Activated CD4-positive, alpha-beta T cell treated with anti-CD3 and anti-CD28 coated beads, Interleukin-2, amount 10 ng/mL, durations not matched to agents 24 days and 14 days (primary cell): ENCODE measurements at regions not wholly inside any gene's neighbourhood (a gene's known extent, or its start where the extent isn't known, plus 50 kb on each side); places are given as distances from the start of the nearest gene placed in this dataset.

Experiments
- DNase-seq: peaks from one replicate; pipeline ENCODE4 v3.0.0; 2022
- H3K27ac Mint-ChIP-seq: one replicate; pipeline ENCODE4 v1.8.0; 2022; ENCODE audit warnings: mild to moderate bottlenecking, mixed read lengths
- H3K27me3 Mint-ChIP-seq: one replicate; pipeline ENCODE4 v1.8.0; 2022; ENCODE audit warnings: mixed read lengths
- H3K36me3 Mint-ChIP-seq: one replicate; pipeline ENCODE4 v1.8.0; 2022; ENCODE audit warnings: low read depth, mild to moderate bottlenecking, mixed read lengths
- H3K4me1 Mint-ChIP-seq: one replicate; pipeline ENCODE4 v1.8.0; 2021; ENCODE audit warnings: mixed read lengths
- H3K4me3 Mint-ChIP-seq: one replicate; pipeline ENCODE4 v1.8.0; 2022; ENCODE audit warnings: mild to moderate bottlenecking, moderate library complexity, mixed read lengths
- H3K9me3 Mint-ChIP-seq: one replicate; pipeline ENCODE4 v1.8.0; 2021; ENCODE audit warnings: mixed read lengths
- intact Hi-C: fragments of 100-400 bp; cut with micrococcal nuclease; formaldehyde crosslinking; loops from one replicate; pipeline ENCODE4 v1.15.1; 2023

DNA sequence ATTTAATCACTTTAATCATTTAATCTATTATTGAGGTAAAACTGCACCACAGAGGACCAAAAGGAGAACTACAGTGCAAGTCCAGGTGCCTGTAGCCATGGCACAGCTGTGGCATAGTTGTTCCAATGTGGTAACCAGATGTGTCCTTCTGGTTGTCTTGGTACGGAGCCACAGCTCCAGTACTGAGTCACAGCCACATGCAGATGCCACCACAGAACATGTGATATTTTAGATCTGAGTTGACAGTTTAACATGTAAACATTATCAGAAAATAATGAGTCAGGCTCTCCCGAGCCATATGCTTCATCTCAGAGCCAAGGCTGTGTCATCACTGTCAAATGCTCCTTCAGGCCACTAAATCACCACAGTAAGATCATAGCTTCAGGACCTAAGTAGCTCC lies 56.4 kb upstream of the RGS7 start:
- H3K27ac Mint-ChIP-seq = no peak overlapping the region
- intact Hi-C loops = no loop called here
- no peaks in the 10 kb centered on the region for H3K36me3 Mint-ChIP-seq
- H3K9me3 Mint-ChIP-seq = no peaks in the 10 kb centered on the region
- H3K4me3 Mint-ChIP-seq = no peak overlapping the region
- no peak for DNase-seq
- H3K27me3 Mint-ChIP-seq = no peaks in the 10 kb centered on the region
- H3K4me1 Mint-ChIP-seq = no peaks in the 10 kb centered on the region

DNA sequence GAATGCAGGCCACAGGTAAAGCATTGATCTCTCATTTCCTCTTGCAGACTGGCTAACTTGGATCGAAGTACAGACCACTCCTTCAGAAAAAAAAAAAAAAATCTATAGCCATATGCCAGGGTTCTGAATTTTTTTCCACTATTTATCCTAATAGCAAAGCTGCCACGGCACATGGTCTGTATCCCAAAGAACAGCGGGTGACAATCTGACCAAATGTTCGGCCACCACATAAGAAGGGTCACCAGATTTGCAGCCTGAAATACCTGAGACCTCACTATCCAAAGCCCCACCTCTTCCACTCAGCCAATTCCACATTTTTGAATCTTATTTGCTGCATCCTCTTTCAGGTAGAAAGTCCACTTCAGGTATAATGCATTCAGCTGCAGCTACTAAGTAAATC lies 55.6 kb upstream of the RGS7 start:
- H3K27me3 Mint-ChIP-seq = no peaks in the 10 kb centered on the region
- no peaks in the 10 kb centered on the region for H3K9me3 Mint-ChIP-seq
- H3K27ac Mint-ChIP-seq = no peak overlapping the region
- H3K4me1 Mint-ChIP-seq = no peaks in the 10 kb centered on the region
- intact Hi-C loops = no loop called here
- no peaks in the 10 kb centered on the region for H3K36me3 Mint-ChIP-seq
- H3K4me3 Mint-ChIP-seq = no peak overlapping the region
- no peak for DNase-seq

GRCh38 chr1:241411776-241412338 lies 54.9 kb upstream of the RGS7 start:
- no peaks in the 10 kb centered on the region for H3K27me3 Mint-ChIP-seq
- H3K27ac Mint-ChIP-seq = no peak overlapping the region
- DNase-seq = no peak
- intact Hi-C loops = no loop called here
- no peak overlapping the region for H3K4me3 Mint-ChIP-seq
- H3K4me1 Mint-ChIP-seq = no peaks in the 10 kb centered on the region
- H3K9me3 Mint-ChIP-seq = no peaks in the 10 kb centered on the region
- H3K36me3 Mint-ChIP-seq = no peaks in the 10 kb centered on the region

DNA sequence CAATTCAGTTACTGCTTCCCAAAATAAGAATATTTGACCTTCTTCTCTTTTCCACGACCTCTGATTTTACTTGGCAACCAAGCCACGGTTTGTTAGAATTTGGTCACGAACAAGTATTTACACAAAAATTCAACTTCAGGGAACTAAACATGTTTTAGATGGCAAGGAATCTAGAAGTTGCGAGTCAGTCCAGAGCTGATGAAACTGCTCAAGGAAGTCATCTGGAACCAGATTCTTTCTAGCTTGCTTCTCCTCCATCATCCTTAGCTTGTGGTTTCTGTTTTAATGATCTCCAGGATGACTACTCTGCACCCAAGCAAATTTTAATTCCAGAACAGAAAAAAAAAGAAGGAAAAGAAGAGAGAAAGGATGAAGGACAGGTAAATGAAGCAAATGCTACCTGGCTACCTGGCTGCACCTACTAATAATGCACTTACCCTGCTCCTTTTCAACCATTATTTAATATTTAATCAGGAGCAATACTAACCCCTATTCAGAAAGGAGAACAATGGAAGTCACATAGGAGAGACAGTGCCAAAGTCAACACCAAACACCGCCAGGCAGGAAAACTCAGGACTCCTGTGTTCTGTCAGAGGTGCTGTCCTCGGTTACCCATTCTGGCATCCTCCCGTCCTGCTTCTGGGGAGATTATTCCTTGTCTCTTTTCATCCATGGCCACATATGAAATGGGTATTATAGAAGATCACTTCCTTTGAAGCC lies 54.2 kb upstream of the RGS7 start:
- intact Hi-C loops = no loop called here
- Mint-ChIP-seq H3K4me1 (no peaks in the 10 kb centered on the region), H3K4me3 (no peak overlapping the region), H3K27me3 (no peaks in the 10 kb centered on the region), H3K27ac (no peak overlapping the region), H3K36me3 (no peaks in the 10 kb centered on the region), H3K9me3 (no peaks in the 10 kb centered on the region)
- no peak for DNase-seq

DNA sequence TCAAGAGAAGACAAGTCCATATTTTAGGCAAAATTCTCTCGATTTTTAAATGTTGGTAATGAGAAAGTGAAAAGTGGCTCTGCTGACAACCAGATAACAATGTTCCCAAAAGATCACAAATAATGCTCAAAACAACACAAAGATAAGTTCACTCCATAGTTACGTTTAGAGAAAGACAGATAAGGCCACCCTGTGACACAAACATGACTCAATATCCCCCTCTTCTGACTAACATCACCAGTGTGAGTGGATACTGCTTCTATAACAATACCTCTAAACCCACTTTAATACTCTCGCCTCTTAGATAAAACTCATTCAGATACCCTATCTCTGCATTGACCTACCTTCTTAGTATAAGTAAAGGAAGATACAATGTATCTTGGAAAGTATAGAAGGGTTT lies 51.2 kb upstream of the RGS7 start:
- Mint-ChIP-seq H3K36me3 (no peaks in the 10 kb centered on the region), H3K4me3 (no peak overlapping the region), H3K4me1 (no peaks in the 10 kb centered on the region), H3K9me3 (no peaks in the 10 kb centered on the region), H3K27ac (no peak overlapping the region), H3K27me3 (no peaks in the 10 kb centered on the region)
- DNase-seq = no peak
- intact Hi-C loops = no loop called here
